ENCODE measurements at regions not wholly inside any gene's neighbourhood (a gene's known extent, or its start where the extent isn't known, plus 50 kb on each side); places are given as distances from the start of the nearest gene placed in this dataset.

DNA sequence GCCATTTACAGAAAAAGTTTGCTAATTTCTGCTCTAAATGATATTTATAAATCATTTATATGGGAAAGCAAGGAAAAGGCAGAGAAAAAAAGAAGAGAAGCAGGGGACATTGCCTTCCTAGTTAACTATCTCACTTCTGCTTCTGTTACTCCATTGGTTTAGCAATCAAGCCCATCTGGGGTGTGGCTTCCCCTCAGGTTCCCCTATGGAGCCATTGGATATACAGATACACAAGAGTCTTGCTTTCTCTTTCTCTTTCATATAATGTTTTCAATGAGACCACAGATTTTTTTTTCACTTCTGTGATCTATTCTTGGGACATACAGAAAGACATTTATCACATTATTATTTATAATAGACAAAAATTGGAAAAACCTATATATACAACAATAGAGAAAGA is 105.6 kb upstream of the TOM1L1 start:
- no peak for TF ChIP-seq POLR2AphosphoS5 (IDR thresholded peaks at IDR 0.05)
- TF ChIP-seq, protein P1, sequence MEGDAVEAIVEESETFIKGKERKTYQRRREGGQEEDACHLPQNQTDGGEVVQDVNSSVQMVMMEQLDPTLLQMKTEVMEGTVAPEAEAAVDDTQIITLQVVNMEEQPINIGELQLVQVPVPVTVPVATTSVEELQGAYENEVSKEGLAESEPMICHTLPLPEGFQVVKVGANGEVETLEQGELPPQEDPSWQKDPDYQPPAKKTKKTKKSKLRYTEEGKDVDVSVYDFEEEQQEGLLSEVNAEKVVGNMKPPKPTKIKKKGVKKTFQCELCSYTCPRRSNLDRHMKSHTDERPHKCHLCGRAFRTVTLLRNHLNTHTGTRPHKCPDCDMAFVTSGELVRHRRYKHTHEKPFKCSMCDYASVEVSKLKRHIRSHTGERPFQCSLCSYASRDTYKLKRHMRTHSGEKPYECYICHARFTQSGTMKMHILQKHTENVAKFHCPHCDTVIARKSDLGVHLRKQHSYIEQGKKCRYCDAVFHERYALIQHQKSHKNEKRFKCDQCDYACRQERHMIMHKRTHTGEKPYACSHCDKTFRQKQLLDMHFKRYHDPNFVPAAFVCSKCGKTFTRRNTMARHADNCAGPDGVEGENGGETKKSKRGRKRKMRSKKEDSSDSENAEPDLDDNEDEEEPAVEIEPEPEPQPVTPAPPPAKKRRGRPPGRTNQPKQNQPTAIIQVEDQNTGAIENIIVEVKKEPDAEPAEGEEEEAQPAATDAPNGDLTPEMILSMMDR (IDR thresholded peaks at IDR 0.05): no peak
